Adrenal gland (tissue), 9 donors: ENCODE measurements at regions not wholly inside any gene's neighbourhood (a gene's known extent, or its start where the extent isn't known, plus 50 kb on each side); places are given as distances from the start of the nearest gene placed in this dataset.

Experiments
- DNase-seq, 7 donors: peaks; one replicate each; pipeline ENCODE4 v3.0.0-alpha.2; 2019 to 2020
- H3K27ac ChIP-seq, 5 donors: fragments of 200-600 bp; sonication (generic) in 4 of 5; 1 replicate in 3 of 5; 2 replicates in 2 of 5; pipeline versions ENCODE4 v1.5.1 to v1.8.0; 2016 to 2020; ENCODE audit warnings: mild to moderate bottlenecking in 1 of 5
- H3K27me3 ChIP-seq: fragments of 200-600 bp; 2 replicates; pipeline ENCODE4 v1.8.0; 2021
- H3K36me3 ChIP-seq, 2 donors: fragments of 200-600 bp; replicated peaks in 1 of 2; 1 replicate in 1 of 2; 2 replicates in 1 of 2; pipeline versions ENCODE4 v1.5.1 to v1.8.0; 2018 to 2022
- H3K4me1 ChIP-seq, 2 donors: fragments of 200-600 bp; replicated peaks in 1 of 2; 1 replicate in 1 of 2; 2 replicates in 1 of 2; pipeline versions ENCODE4 v1.5.1 to v1.8.0; 2018 to 2021
- H3K4me3 ChIP-seq, 4 donors: fragments of 200-600 bp; sonication (generic) in 3 of 4; one replicate each; pipeline ENCODE4 v1.5.1; 2016 to 2018
- H3K9me3 ChIP-seq, 3 donors: fragments of 200-600 bp; sonication (generic) in 1 of 3; replicated peaks in 1 of 3; 1 replicate in 2 of 3; 2 replicates in 1 of 3; pipeline versions ENCODE4 v1.5.1 to v1.8.0; 2016 to 2021
- POLR2A ChIP-seq, 2 donors: fragments of 450-650 bp; IDR thresholded peaks; one replicate each; pipeline ENCODE4 v1.6.1; 2017; ENCODE audit warnings: antibody characterized with exemption in 2 of 2, mild to moderate bottlenecking in 2 of 2, moderate library complexity in 1 of 2
- WGBS, 4 donors: extraction: QIAGEN DNeasy Blood & Tissue Kit in 2 of 4; methylation state at CpG; one replicate each; pipeline versions ENCODE4 v1.1.5 to v1.1.7; 2013 to 2017; 5-methylcytosine and 5-hydroxymethylcytosine counted together
- intact Hi-C, 2 donors: fragments of 100-400 bp; cut with DNase I; formaldehyde crosslinking; loops; one replicate each; pipeline versions ENCODE4 v1.14.1 to v1.15.0; 2022 to 2023
- TF ChIP-seq, protein P1 (sequence below), 6 experiments: fragments of 450-650 bp in 4 of 6; fragments of 200-600 bp in 2 of 6; sonication (generic) in 1 of 6; IDR thresholded peaks; 1 replicate in 5 of 6; 2 replicates in 1 of 6; pipeline versions ENCODE4 v1.5.1 to v1.8.0; 2016 to 2021; ENCODE audit warnings: antibody characterized with exemption in 6 of 6, mild to moderate bottlenecking in 2 of 6, moderate library complexity in 1 of 6
- donor health status: healthy with polysubstance abuse.
- donor health status: Bipolar disorder and iron deficiency.
- donor health status: DM: yes; HTN: yes; CAD: no.
- donor health status: DM: no; HTN: no; CAD: no.
- donor health status: DM: no; HTN: no; CAD: no.

DNA sequence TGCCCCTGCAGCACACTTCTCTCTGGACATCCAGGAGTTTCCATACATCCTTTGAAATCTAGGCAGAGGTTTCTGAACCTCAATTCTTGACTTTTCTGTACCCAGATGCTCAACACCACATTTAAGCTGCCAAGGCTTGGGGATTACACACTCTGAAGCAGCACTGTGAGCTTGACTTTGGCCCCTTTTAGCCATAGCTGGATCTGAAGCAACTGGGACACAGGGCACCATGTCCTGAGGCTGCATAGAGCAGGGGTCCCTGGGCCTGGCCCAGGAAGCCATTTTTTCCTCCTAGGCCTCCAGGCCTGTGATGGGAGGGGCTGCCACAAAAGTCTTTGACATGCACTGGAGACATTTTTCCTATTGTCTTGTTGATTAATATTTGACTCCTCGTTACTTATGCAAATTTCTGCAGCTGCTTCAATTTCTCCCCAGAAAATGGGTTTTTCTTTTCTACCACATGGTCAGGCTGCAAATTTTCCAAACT, 694.0 kb downstream of the DIPK2A start:
- TF ChIP-seq, protein P1, sequence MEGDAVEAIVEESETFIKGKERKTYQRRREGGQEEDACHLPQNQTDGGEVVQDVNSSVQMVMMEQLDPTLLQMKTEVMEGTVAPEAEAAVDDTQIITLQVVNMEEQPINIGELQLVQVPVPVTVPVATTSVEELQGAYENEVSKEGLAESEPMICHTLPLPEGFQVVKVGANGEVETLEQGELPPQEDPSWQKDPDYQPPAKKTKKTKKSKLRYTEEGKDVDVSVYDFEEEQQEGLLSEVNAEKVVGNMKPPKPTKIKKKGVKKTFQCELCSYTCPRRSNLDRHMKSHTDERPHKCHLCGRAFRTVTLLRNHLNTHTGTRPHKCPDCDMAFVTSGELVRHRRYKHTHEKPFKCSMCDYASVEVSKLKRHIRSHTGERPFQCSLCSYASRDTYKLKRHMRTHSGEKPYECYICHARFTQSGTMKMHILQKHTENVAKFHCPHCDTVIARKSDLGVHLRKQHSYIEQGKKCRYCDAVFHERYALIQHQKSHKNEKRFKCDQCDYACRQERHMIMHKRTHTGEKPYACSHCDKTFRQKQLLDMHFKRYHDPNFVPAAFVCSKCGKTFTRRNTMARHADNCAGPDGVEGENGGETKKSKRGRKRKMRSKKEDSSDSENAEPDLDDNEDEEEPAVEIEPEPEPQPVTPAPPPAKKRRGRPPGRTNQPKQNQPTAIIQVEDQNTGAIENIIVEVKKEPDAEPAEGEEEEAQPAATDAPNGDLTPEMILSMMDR (IDR thresholded peaks at IDR 0.05): no peak
- TF ChIP-seq POLR2A (IDR thresholded peaks at IDR 0.05): no peak
- intact Hi-C loops: no loop called here
- Histone ChIP-seq H3K9me3 (no peaks in the 10 kb centered on the region), H3K36me3 (no peaks in the 10 kb centered on the region), H3K27ac (no peak overlapping the region), H3K27me3 (no peaks in the 10 kb centered on the region), H3K4me3 (no peak overlapping the region), H3K4me1 (no peaks in the 10 kb centered on the region)
- 57 to 76% (median 75%) methylated on average over 1 of the region's 1 CpG for WGBS, 4 donors
- DNase-seq: no peak

DNA sequence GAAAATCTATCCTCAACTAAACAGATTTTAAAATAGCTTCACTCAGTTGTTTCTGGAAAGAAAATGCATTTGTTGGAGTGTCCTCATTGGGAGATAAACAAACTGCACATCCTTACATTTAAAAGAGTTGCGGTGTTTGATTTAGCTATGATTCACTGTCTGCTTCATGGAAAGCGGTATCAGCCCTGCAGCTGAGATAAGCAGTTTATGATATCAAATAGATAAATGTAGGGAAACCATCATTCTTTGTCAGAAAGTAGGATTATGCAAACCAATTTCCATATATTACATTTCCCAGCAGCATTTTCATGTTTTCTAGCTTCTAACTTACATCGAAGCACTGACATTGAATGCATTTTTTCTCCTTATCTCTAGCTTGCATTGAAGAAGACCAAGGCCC, 698.9 kb downstream of the DIPK2A start:
- Histone ChIP-seq H3K9me3 (no peaks in the 10 kb centered on the region), H3K36me3 (no peaks in the 10 kb centered on the region), H3K4me1 (no peaks in the 10 kb centered on the region), H3K27ac (no peak overlapping the region), H3K4me3 (no peak overlapping the region), H3K27me3 (no peaks in the 10 kb centered on the region)
- no peak for DNase-seq
- no peak for TF ChIP-seq POLR2A (IDR thresholded peaks at IDR 0.05)
- TF ChIP-seq, protein P1 (IDR thresholded peaks at IDR 0.05): no peak
- 44 to 60% (median 55%) methylated on average over 3 of the region's 3 CpGs for WGBS, 4 donors
- intact Hi-C loops: no loop called here

- Histone ChIP-seq H3K27me3 (no peaks in the 10 kb centered on the region), H3K4me3 (no peak overlapping the region), H3K36me3 (no peaks in the 10 kb centered on the region), H3K9me3 (no peaks in the 10 kb centered on the region), H3K4me1 (no peaks in the 10 kb centered on the region), H3K27ac (no peak overlapping the region)
- WGBS, 4 donors: 48 to 67% (median 63%) methylated on average over 1 of the region's 1 CpG
- intact Hi-C loops: no loop called here
- no peak for DNase-seq
- TF ChIP-seq, protein P1 (IDR thresholded peaks at IDR 0.05): no peak
- TF ChIP-seq POLR2A (IDR thresholded peaks at IDR 0.05): no peak
These were observed 705.5 kb downstream of the DIPK2A start for GRCh38 chr3:144677103-144677502.

GRCh38 chr3:144683065-144683464, 711.4 kb downstream of the DIPK2A start:
- H3K4me3 ChIP-seq: no peak overlapping the region
- DNase-seq: no peak
- H3K36me3 ChIP-seq: no peaks in the 10 kb centered on the region
- TF ChIP-seq, protein P1 (IDR thresholded peaks at IDR 0.05): no peak
- intact Hi-C loops: no loop called here
- peaks cover 0 to 6% (median 0%) of the 10 kb centered on the region in 3 donors for H3K9me3 ChIP-seq
- WGBS, 4 donors: 79 to 96% (median 89%) methylated on average over 1 of the region's 1 CpG
- H3K4me1 ChIP-seq: no peaks in the 10 kb centered on the region
- H3K27me3 ChIP-seq: no peaks in the 10 kb centered on the region
- no peak overlapping the region for H3K27ac ChIP-seq
